ENCODE measurements at regions not wholly inside any gene's neighbourhood (a gene's known extent, or its start where the extent isn't known, plus 50 kb on each side); places are given as distances from the start of the nearest gene placed in this dataset.

GRCh38 chr18:51639541-51639940 lies 442.1 kb upstream of the MEX3C start:
- TF ChIP-seq CTCF (IDR thresholded peaks at IDR 0.05) = no peak
- no peak for TF ChIP-seq POLR2A (IDR thresholded peaks at IDR 0.05)

Measured in uterus (tissue), 2 donors.